ENCODE measurements at regions not wholly inside any gene's neighbourhood (a gene's known extent, or its start where the extent isn't known, plus 50 kb on each side); places are given as distances from the start of the nearest gene placed in this dataset.
A peak's percentile ranks its signal among the peaks of the same experiment; 100 is the strongest.
"Not testable (repeated sequence)": the region's sequence is repeated elsewhere in the genome, so short reads cannot be mapped to it uniquely, and the experiment has no call there.

DNA sequence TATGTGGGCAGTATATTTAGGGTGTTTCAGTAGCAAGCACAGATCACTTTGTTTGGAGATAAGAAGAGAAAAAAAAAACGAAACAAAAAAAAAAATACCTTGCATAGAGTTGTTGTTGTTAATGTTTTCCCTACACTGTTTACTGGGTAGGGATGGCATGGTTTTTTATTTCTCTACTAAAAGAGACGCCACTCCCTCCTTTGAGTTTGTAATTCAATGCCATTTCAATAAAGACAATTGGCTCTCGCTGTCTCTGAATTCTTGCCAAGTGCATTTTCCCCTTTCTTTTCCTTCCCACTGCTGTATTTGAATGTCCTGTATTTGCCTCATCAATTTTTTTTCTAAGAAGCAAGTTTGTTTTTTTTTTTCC, 213.9 kb upstream of the UBASH3B start:
- no peak for DNase-seq

DNA sequence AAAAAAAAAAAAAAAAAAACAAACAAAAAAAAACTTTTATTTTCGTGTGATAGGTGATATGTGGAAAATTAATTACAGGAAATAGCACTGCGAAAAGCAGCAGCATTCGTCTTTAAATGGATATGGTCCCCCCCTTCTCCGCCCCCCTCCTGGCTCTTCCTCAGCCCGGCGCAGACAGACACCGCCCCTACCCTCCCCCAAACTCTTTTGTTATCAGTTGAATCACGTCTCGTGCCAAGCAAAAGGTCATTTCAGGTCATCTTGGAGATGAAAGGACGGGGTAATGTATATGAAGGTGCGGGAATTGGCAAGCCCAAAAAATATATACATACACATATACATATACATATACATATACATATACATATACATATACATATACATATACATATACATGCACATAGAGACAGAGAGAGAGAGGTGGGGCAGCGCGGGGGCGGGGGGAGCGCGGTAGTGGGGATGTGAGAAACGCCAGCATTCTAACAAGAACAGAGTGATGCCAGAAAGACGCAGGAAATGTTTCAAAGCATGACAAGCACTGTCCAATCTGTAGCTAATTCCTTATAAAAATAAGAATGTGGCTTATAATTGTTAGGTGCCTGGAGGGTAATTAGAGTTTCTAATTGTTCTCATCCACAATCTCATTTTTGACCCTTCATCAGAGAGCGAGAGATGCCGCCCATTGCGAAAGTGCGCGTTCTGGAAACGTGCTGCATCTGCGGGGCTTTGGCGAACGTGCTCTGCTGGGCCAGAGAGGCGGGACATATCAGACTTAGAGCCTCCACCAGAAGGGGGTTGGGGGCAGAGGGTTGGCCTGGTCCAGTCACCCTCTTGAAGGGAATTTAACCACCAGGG, 214.5 kb upstream of the UBASH3B start:
- DNase-seq, result peak; percentile 55

- DNase-seq, result peak; percentile 57
These were observed 215.4 kb upstream of the UBASH3B start for GRCh38 chr11:122439866-122440810.

DNA sequence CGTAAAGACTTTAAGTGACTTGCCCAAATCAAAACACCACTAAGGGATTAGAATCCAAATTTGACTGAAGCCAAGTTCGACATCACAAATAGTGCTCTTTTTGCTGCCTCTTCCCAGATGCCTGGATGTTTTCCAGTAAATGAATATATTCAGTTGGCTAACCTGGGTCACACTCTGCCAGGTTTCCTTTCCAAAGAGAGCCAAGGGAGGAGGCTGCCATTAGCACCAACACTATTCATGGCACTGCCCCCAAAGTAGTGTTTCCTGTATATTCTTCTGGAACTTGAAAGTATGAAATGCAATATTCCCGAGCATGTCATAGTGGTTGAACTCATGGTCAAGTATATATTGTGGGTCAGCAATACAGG, 219.3 kb upstream of the UBASH3B start:
- DNase-seq, result peak; percentile 38

- no peak for DNase-seq
These were observed 219.9 kb upstream of the UBASH3B start for GRCh38 chr11:122435540-122436187.

- no peak for DNase-seq
These were observed 220.7 kb upstream of the UBASH3B start for GRCh38 chr11:122434786-122435185.

DNA sequence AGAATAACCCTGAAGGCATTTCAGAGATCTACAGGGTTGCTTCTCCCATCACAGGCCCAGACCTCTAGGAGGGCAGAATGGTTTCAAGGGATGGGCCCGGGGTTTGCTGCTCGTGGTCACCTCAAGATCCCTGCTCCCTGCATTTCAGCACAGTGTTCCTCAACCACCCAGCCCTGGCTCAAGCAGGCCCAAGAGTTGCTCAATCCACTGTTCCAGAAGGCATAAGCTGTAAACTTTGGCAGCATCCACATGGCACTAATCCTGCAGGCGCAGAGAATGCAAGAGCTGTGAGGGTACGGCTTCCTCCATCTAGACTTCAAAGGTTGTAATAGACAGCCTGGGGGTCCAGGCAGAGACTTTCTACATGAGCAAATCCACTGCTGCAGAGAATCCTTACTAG, 225.0 kb upstream of the UBASH3B start:
- DNase-seq, result no peak

- no peak for DNase-seq
These were observed 229.4 kb upstream of the UBASH3B start for GRCh38 chr11:122426073-122426472.

- no peak for DNase-seq
These were observed 230.9 kb upstream of the UBASH3B start for GRCh38 chr11:122424636-122425035.

GRCh38 chr11:122423886-122424285, 231.6 kb upstream of the UBASH3B start:
- DNase-seq, result no peak

DNA sequence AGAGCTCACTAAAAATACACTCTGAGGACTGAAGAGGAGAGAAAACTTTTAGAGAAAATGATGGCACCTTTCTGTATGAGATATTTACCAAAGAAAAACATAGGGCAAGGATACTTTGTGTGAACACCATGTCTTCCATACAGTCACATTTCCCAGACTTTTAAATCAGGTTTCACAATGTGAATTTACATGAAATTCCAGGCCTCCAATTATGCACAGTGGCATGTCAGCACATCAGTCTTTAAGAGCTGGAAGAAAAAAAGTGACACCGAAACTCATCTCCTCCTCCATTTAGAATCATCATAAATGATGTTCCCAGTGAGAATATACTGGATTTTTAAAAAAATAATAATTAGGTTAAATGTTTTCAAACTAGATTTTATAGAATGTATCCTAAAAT, 232.2 kb upstream of the UBASH3B start:
- no peak for DNase-seq

- DNase-seq, result no peak
These were observed 232.8 kb upstream of the UBASH3B start for GRCh38 chr11:122422682-122423081.

DNA sequence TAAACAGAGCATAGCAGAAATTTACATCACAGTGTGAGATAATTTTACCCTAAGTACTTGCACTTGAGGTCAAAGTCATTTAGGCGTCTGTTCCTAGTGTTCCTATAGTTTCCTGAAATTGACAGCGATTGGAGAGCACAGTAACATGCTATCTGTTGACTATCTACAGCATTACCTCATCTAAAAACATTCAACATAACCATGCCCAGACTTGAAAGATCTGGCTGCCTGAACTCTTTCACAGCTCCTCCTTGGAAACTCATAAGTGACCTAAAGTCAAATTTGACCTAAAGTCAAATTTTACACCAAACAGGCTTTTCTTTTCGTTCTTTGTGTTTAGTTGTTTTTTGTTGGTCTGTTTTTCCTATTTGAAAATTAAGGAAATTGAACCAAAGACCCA, 233.8 kb upstream of the UBASH3B start:
- DNase-seq, result no peak

DNA sequence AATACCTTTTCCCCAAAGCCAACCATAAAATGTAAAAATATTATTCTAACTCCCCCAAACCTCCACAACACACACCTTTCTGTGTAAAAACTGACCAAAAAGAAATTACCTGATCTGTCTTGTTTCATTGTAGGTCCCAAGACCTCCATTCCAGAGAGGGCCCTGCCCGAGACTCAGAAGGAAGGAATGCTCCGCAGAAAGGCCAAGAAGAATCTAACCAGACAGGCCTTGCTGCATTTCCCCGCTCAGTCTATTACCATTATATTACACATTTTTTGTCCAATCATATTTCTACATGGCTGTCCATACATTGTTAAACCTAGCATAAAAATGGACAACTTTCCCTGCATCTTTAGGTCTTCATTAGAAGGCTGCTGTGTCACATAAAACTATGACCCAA, 237.5 kb upstream of the UBASH3B start:
- DNase-seq, result no peak

GRCh38 chr11:122414406-122415018, 241.0 kb upstream of the UBASH3B start:
- no peak for DNase-seq

DNA sequence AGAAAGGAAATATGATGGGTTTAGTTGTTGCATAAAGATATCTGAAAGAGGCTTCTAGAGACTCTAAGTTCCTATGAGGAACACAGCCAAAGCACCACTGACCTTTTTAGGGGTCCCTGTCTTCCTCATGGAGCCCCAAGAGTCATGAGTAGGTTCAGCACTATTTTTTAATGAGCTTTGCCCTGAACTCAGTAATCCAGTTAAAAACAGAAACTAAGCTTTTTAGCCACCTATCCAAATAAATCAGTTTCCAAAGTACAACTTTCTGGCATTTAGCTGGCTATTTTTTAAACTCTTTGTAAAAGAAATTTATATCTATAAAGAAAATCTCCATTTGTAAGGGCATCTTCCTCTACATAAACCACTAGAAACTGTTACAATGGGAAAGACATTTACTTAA, 241.8 kb upstream of the UBASH3B start:
- no peak for DNase-seq

GRCh38 chr11:122412581-122412980, 242.9 kb upstream of the UBASH3B start:
- DNase-seq, result no peak

- no peak for DNase-seq
These were observed 249.1 kb upstream of the UBASH3B start for GRCh38 chr11:122406466-122406865.

GRCh38 chr11:122405547-122406341, 249.8 kb upstream of the UBASH3B start:
- no peak for DNase-seq

DNA sequence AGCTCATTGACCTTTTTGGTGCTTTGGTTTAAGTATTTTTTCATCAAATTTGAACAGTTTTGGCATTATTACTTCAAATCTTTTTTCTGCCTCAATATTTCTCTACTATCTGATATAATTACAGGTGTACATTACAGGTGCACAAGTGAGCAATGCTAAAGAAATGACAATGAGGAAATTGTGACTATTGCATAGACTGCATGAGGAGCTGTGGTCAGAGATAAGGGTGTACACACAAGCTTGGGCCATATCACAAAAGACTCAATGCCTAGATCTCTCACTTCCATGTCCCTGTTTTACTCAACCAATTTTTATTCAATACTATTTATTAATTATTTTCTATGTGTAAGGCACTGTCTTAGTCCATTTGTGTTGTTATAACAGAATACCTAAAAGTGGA, 251.0 kb upstream of the UBASH3B start:
- DNase-seq, result no peak

GRCh38 chr11:122401581-122401980, 253.9 kb upstream of the UBASH3B start:
- DNase-seq, result not testable (repeated sequence)

DNA sequence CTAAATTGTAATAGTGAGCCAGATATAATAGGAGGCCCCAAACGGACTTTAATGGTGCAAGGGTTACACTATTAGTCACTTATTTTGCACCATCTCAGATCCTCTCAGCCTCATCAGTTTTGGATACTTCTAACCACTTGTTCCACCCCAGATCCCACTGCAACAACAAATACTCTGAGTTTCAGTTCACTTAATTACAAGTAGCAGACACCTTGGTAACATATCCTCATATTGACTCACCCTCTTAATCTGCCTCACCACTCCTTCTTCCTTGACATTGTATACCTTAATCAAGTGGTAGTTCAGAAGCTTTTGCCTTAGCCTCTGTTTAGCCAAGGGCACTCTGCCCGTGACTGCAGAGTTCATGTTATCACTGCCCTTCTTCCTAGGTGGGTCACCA, 256.1 kb upstream of the UBASH3B start:
- no peak for DNase-seq
